Stimulated activated CD4-positive, alpha-beta T cell treated with anti-CD3 and anti-CD28 coated beads, Interleukin-4, amount 100 ng/mL, for 1 hour (primary cell): ENCODE measurements at regions not wholly inside any gene's neighbourhood (a gene's known extent, or its start where the extent isn't known, plus 50 kb on each side); places are given as distances from the start of the nearest gene placed in this dataset.

Experiments used
- DNase-seq: peaks from one replicate; pipeline ENCODE4 v3.0.0-alpha.2; 2020

DNA sequence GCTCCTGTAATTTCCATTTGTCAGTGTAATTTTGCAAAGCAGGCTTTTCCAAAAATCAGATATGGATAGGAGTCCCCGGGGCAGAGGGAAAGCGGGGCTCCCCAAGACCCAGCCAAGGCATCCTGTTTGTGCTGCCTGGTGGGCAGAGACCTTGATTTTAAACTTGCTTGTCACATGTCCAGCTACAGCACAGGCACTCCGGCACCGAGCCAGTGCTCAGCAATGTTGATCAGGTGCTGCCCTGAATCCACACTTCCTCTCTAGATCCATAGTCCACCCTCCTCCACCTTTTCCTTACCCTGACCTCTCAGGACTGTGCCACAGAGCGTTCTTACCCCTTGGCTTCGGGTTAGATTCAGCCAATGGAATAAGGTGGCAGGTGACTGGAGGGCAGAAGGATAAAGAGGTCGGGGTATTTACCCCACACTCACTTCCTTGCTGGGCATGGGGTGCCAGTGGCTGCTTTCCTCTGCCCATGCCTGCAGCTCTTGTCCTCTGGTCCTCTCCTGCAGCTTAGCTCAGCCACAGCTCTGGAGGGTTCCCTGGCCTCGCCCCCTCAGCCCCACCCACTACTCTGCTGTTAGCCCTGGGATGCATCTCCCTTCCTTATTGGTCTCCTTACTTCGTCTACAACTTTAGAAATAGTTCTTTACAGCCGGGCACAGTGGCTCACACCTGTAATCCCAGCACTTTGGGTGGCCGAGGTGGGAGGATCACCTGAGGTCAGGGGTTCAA lies 80.1 kb downstream of the IRF2BPL start:
- DNase-seq: no peak

- no peak for DNase-seq
These were observed 80.7 kb downstream of the IRF2BPL start for GRCh38 chr14:76947838-76948184.

DNA sequence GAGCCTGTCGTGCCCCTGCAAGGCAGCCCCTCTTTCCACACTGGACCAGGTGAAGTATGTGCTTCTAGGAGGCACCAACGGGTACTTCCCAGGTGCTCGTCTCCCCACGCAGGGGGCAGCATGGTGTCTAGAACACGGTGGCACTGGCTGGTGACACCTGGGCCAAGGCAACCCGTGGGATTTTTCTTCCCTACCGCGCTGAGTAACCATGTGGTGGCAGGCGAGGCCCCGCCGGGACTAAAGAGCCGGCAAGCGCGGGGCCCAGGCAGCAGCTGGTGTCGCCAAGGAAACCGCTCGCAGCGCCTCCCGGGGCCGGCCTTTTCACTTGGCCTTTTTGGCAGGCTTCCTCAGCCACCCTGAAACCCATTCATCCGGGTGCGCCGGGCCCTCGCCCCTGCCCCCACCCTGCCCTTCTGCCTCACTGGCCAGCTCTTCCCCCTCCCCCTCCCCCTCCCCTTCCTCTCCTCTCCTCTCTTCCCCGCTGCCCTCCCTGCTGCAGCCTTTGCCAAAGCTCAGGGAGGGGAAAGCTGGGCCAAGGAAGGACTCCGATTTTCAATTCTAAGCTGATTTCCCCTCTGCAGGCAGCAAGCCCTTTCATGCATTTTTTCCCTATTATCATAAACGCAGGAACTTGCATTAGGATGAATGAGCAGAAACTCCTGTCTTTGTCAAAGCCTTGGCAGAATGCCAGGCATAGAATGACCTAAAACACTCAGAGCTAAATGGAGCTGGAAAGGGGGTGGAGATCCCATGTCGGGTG lies 81.2 kb downstream of the IRF2BPL start:
- peak; percentile 76 for DNase-seq

- DNase-seq: no peak
These were observed 81.8 kb downstream of the IRF2BPL start for GRCh38 chr14:76946753-76947077.

DNA sequence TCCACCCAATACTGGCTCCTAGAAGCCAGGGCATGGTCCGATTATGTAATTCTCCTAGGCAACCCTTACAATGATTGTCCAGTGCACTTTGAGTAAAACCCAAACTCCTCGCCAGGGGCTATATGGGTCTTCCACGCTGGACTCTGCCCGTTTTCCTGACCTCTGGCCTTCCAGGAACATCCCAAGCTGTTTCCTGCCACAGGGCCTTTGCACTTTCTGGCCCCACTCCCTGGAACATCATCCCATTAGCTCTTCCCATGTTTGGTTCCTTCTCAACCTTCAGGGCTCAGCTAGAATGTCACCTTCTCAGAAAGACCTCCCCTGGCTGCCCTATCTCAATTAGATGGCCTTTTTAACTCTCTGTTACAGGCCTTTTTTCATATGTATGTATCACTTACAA lies 85.4 kb downstream of the IRF2BPL start:
- no peak for DNase-seq

- no peak for DNase-seq
These were observed 86.3 kb downstream of the IRF2BPL start for GRCh38 chr14:76941946-76942805.

DNA sequence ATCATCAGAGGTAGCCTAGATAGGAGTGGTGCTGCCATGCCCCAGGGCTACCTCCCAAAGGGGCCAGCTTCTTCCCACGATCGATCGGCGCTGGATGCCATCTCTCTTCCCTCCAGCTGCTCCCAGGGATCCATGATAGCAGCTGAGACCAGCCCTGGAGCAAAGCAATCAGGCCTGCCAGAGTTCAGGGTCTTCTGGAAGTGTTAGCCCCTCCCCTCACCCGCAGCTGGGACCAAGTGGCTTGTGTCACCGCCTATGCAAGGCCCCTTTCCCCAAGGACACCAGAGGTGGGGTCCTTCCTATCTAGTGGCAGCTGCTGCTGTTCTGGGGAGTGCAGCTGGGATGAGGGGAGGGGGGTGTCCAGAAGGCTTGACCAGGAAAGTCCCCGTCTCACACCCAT lies 87.0 kb downstream of the IRF2BPL start:
- DNase-seq: no peak

- DNase-seq: no peak
These were observed 88.3 kb downstream of the IRF2BPL start for GRCh38 chr14:76940021-76940760.

GRCh38 chr14:76939015-76939742 lies 89.3 kb downstream of the IRF2BPL start:
- DNase-seq: no peak

DNA sequence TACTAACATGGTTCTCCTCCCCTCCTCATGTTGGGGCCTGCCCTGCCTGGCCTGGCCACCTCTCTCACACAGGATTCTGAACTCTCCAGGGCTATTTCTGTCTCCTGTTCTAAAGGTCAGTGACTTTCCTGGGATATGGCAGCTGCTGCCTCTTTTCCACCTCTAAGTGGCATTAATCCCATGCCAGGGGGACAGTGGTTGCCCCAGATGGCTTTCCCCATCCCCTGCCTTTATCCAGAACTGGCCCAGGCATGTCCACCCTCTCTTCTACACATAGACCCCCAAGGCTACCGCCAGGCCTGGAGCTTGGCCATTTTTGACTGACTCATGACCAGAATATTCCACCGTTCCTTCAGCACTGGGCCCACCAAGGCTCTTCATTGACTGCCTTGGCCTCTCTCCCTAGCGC lies 90.4 kb downstream of the IRF2BPL start:
- no peak for DNase-seq

- no peak for DNase-seq
These were observed 91.1 kb downstream of the IRF2BPL start for GRCh38 chr14:76937181-76938091.

- DNase-seq: no peak
These were observed 92.0 kb downstream of the IRF2BPL start for GRCh38 chr14:76936483-76936882.

GRCh38 chr14:76933515-76933914 lies 95.0 kb downstream of the IRF2BPL start:
- no peak for DNase-seq

- no peak for DNase-seq
These were observed 96.7 kb downstream of the IRF2BPL start for GRCh38 chr14:76931631-76932402.

DNA sequence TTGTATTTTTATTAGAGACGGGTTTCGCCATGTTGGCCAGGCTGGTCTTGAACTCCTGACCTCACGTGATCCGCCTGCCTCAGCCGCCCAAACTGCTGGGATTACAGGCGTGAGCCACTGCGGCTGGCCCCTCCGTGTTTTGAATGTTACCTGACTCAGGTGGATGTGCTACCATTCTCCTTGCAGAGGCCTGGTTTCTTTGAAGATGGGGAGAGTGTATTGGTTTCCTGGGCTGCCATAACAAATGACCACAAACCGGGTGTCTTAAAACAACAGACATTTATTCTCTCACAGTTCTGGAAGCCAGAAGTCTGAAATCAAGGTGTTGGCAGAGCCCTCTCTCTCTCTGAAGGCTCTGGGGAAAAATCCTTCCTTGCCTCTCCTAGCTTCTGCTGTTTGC lies 98.0 kb downstream of the IRF2BPL start:
- no peak for DNase-seq

DNA sequence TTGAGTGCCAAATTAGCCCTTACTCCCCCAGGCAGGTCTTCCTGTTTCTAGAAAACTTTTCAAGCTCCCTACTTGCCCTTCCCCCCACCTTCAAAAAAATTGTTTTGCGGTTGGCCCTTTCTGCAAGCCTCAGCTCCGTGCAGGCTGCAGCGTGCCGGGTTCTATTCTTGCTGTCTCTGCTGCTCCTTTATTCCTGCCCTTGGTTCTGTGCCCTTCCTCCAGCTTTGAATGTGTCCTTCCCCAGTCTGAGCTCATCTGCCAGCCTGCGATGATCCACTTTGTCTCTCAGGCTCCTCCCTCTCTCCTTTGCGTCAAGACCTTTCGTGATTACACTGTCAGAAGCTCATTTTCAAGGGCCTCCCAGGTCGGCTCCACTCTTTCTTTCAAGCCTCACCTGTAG lies 98.6 kb downstream of the IRF2BPL start:
- peak; percentile 31 for DNase-seq

DNA sequence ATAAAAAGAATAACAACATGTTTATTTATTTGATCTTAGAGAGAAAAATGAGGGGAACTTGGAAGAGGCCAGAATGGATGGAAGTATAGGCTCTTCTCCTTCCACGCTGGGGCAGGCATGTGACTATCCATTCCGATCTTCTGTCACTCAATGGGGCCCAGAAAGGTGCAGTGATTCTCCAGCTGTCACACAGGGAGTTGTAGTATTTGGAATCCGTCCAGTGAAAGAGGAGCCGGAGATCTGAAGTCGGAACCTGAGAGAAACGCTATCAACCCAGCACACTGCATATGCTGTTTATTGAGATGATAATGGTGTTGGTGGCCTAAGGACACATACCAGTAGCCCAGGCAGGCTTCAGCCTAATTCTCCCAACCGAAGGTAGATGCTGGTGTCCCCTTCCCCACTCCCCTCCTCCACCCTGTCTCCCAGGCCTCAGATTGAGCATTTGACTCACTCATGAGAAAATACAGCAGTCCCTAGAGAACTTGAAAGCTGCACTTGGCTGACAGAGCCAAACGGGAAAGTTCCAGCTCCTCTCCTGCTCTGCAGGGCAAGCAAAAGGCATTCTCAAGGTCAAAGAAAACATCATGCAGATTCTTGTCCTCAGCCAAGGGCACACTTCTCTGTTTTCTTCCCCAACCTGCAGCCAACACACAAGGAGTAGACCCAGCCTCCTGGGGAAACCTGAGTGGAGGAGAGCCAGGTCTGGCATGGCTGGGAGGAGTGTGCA lies 100.4 kb downstream of the IRF2BPL start:
- no peak for DNase-seq

- peak; percentile 33 for DNase-seq
These were observed 100.5 kb downstream of the LRRC74A start for GRCh38 chr14:76926521-76927251.

- no peak for DNase-seq
These were observed 98.9 kb downstream of the LRRC74A start for GRCh38 chr14:76925097-76925441.
